Panc1 (cell line): ENCODE measurements at regions not wholly inside any gene's neighbourhood (a gene's known extent, or its start where the extent isn't known, plus 50 kb on each side); places are given as distances from the start of the nearest gene placed in this dataset.

Experiments
- ATAC-seq: fragments of 200-7000 bp; cut with Tn5 transposase; 2 replicates; pipeline ENCODE4 v1.9.1; 2020; ENCODE audit warnings: mild to moderate bottlenecking, moderate library complexity
- BruUV-seq: library from RNA; stranded (reverse); fragments of 400-500 nt; replicated peaks from 2 replicates; lab custom pipeline; 2021; lab: Mats Ljungman, UMichigan
- CTCF ChIA-PET: fragments of 300-600 bp; sonication (Branson Sonifier 250); formaldehyde crosslinking; loops from one replicate; lab custom pipeline; 2022; ENCODE audit warnings: antibody characterized with exemption; lab: Charles Lee
- POLR2A ChIA-PET: fragments of 300-600 bp; sonication (Branson Sonifier 250); formaldehyde crosslinking; loops from one replicate; lab custom pipeline; 2022; ENCODE audit warnings: antibody characterized with exemption; lab: Charles Lee
- DNase-seq: peaks from one replicate; pipeline ENCODE4 v3.0.0-alpha.2; 2010; ENCODE audit warnings: low read depth, low spot score
- H3K27ac ChIP-seq: 2 replicates; pipeline ENCODE4 v1.5.1; 2011; ENCODE audit warnings: mild to moderate bottlenecking, low read length, inconsistent platforms
- H3K27me3 ChIP-seq: fragments of 200-500 bp; sonication (Bioruptor generic); 2 replicates; pipeline ENCODE4 v1.6.0; 2014; ENCODE audit warnings: low read length, inconsistent platforms; ENCODE audit not compliant: control insufficient read depth, insufficient read depth
- H3K36me3 ChIP-seq: fragments of 200-500 bp; sonication (Bioruptor generic); 2 replicates; pipeline ENCODE4 v1.5.1; 2014; ENCODE audit warnings: inconsistent platforms, mild to moderate bottlenecking, low read length, moderate library complexity; ENCODE audit not compliant: control insufficient read depth, insufficient read depth
- H3K4me1 ChIP-seq: 2 replicates; pipeline ENCODE4 v1.5.1; 2011; ENCODE audit warnings: inconsistent platforms, mild to moderate bottlenecking, low read length, moderate library complexity; ENCODE audit not compliant: control insufficient read depth, insufficient read depth
- H3K4me3 ChIP-seq, 2 experiments: 2 replicates each; pipeline ENCODE4 v1.5.1; 2011 to 2012; ENCODE audit warnings: low read depth in 2 of 2, low read length in 2 of 2, mild to moderate bottlenecking in 2 of 2, inconsistent platforms in 1 of 2, moderate library complexity in 1 of 2
- H3K9me3 ChIP-seq: fragments of 200-500 bp; sonication (Bioruptor generic); 2 replicates; pipeline ENCODE4 v1.5.1; 2014; ENCODE audit warnings: low read depth, mild to moderate bottlenecking, inconsistent platforms, low read length, moderate library complexity; ENCODE audit not compliant: control insufficient read depth, insufficient read depth
- CTCF ChIP-seq: fragments of 450-650 bp; IDR thresholded peaks from 2 replicates; pipeline ENCODE4 v1.5.1; 2017; ENCODE audit warnings: mild to moderate bottlenecking
- POLR2AphosphoS5 ChIP-seq: IDR thresholded peaks from 2 replicates; pipeline ENCODE4 v1.6.1; 2012; ENCODE audit warnings: mild to moderate bottlenecking, low read depth, low read length, moderate library complexity
- SIN3A ChIP-seq: IDR thresholded peaks from 2 replicates; pipeline ENCODE4 v1.6.1; 2012; ENCODE audit warnings: low read depth, mild to moderate bottlenecking, low read length, moderate library complexity, borderline replicate concordance; ENCODE audit not compliant: insufficient read depth
- TCF7L2 ChIP-seq: IDR thresholded peaks from 2 replicates; pipeline ENCODE4 v1.6.1; 2011; ENCODE audit warnings: mild to moderate bottlenecking, low read depth, low read length, inconsistent platforms
- in situ Hi-C: cut with HindIII; loops from 2 replicates; pipeline ENCODE4 v1.10.0; 2016; ENCODE audit warnings: low sequenced_read_pairs, low pct_unique_long_range_greater_than_20kb
- intact Hi-C: fragments of 100-400 bp; cut with micrococcal nuclease; formaldehyde crosslinking; loops from one replicate; pipeline ENCODE4 v1.10.0; 2022; ENCODE audit not compliant: unreplicated experiment
- TF ChIP-seq, protein P1 (sequence below), 2 experiments: IDR thresholded peaks; 2 replicates each; pipeline ENCODE4 v1.6.1; 2011 to 2012; ENCODE audit warnings: low read depth in 2 of 2, control low read depth in 1 of 2, low read length in 1 of 2, mild to moderate bottlenecking in 1 of 2, moderate library complexity in 1 of 2; ENCODE audit not compliant: insufficient read depth in 1 of 2

DNA sequence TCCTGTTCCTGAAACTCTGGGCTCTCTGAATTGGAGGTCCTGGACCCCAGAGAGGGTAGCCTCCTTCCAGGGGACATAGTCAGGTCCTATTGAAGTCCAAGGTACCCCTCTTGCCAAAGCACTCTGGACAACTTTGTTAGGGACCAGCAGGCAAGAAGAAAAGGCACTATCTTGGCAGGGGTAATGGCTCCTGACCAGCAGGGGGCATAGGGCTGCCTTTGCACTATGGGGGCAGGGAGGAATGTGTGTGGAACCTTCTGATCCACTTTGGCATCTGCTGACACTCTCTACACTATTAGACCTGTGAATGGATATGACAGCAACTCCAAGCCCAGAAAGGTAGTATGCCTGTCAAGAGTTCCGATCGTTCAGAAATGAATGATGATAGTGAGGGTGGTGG is 179.0 kb upstream of the CD180 start:
- no peak for TF ChIP-seq SIN3A
- no peak for TF ChIP-seq POLR2AphosphoS5
- ChIA-PET CTCF (no interaction called here), POLR2A (no interaction called here)
- no TSS peak for BruUV-seq
- intact Hi-C loops (no loop called here), in situ Hi-C loops (no loop called here)
- no peak overlapping the region for H3K27ac ChIP-seq
- H3K27me3 ChIP-seq = no peaks in the 10 kb centered on the region
- H3K4me3 ChIP-seq = no peak overlapping the region
- no peaks in the 10 kb centered on the region for H3K9me3 ChIP-seq
- no peaks in the 10 kb centered on the region for H3K36me3 ChIP-seq
- no peaks in the 10 kb centered on the region for H3K4me1 ChIP-seq
- DNase-seq (no peak), ATAC-seq (no peak)

DNA sequence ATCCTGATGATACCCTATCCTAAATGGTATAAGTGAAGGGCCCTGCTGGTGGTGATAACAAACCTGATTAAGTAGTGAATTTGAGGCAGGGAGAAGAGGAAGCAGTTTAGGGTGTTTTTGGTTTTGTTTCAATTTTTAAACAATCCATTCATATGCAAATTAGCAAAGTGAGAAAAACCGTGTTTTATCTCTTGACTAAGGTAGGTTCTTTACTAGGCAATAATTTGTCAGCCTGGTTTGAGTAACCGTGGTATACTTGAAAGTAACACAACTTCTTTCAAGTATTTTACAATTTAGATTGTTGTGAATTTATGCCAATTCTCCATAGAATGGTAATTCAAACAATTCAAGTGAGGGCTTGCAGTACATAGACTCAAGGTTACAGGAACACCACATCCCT is 177.8 kb upstream of the CD180 start:
- BruUV-seq = no TSS peak
- in situ Hi-C loops (no loop called here), intact Hi-C loops (no loop called here)
- H3K36me3 ChIP-seq = no peaks in the 10 kb centered on the region
- CTCF ChIA-PET = no interaction called here
- DNase-seq (no peak), ATAC-seq (no peak)
- no peak overlapping the region for H3K4me3 ChIP-seq
- no peak for TF ChIP-seq CTCF
- TF ChIP-seq, protein P1, sequence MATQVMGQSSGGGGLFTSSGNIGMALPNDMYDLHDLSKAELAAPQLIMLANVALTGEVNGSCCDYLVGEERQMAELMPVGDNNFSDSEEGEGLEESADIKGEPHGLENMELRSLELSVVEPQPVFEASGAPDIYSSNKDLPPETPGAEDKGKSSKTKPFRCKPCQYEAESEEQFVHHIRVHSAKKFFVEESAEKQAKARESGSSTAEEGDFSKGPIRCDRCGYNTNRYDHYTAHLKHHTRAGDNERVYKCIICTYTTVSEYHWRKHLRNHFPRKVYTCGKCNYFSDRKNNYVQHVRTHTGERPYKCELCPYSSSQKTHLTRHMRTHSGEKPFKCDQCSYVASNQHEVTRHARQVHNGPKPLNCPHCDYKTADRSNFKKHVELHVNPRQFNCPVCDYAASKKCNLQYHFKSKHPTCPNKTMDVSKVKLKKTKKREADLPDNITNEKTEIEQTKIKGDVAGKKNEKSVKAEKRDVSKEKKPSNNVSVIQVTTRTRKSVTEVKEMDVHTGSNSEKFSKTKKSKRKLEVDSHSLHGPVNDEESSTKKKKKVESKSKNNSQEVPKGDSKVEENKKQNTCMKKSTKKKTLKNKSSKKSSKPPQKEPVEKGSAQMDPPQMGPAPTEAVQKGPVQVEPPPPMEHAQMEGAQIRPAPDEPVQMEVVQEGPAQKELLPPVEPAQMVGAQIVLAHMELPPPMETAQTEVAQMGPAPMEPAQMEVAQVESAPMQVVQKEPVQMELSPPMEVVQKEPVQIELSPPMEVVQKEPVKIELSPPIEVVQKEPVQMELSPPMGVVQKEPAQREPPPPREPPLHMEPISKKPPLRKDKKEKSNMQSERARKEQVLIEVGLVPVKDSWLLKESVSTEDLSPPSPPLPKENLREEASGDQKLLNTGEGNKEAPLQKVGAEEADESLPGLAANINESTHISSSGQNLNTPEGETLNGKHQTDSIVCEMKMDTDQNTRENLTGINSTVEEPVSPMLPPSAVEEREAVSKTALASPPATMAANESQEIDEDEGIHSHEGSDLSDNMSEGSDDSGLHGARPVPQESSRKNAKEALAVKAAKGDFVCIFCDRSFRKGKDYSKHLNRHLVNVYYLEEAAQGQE (IDR thresholded peaks at IDR 0.05; ENCODE audit: insufficient read depth in 1 of 2, low read depth in 2 of 2, low read length in 1 of 2) = no peak
- no peak for TF ChIP-seq POLR2AphosphoS5
- TF ChIP-seq TCF7L2 = no peak
- no peak for TF ChIP-seq SIN3A
- H3K27ac ChIP-seq = no peak overlapping the region
- no peaks in the 10 kb centered on the region for H3K27me3 ChIP-seq
- no peaks in the 10 kb centered on the region for H3K4me1 ChIP-seq
- POLR2A ChIA-PET = no interaction called here
- H3K9me3 ChIP-seq = no peaks in the 10 kb centered on the region

DNA sequence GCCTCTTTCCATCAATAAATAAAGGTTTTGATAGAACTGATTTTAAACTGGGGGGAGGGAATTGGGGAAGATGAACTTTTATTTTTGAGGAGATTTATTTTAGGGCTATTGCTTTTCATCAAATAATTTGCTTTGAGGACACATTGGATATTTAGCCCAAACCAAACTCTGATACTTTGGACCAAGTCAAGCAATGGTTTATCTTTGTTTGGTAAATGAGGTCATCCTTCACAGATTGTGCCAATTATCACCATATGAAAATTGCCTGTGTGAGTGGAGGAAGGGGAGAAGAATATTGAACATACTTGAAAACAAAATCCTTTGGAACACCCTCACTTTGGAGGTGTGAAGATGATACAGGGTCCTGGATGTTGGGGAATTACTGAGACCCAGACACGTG is 176.9 kb upstream of the CD180 start:
- Histone ChIP-seq H3K36me3 (no peaks in the 10 kb centered on the region), H3K27ac (no peak overlapping the region), H3K9me3 (no peaks in the 10 kb centered on the region), H3K4me1 (no peaks in the 10 kb centered on the region), H3K4me3 (no peak overlapping the region), H3K27me3 (no peaks in the 10 kb centered on the region)
- BruUV-seq = no TSS peak
- DNase-seq (no peak), ATAC-seq (no peak)
- in situ Hi-C loops = no loop called here
- no peak for TF ChIP-seq CTCF
- no peak for TF ChIP-seq TCF7L2
- TF ChIP-seq SIN3A = no peak
- no peak for TF ChIP-seq POLR2AphosphoS5
- TF ChIP-seq, protein P1 (IDR thresholded peaks at IDR 0.05; ENCODE audit: insufficient read depth in 1 of 2, low read depth in 2 of 2, low read length in 1 of 2) = no peak
- intact Hi-C loops = no loop called here
- ChIA-PET CTCF (no interaction called here), POLR2A (no interaction called here)
